HG03025 (cell line): ENCODE measurements at regions not wholly inside any gene's neighbourhood (a gene's known extent, or its start where the extent isn't known, plus 50 kb on each side); places are given as distances from the start of the nearest gene placed in this dataset.

ENCODE experiments used
- ATAC-seq: cut with Tn5 transposase; IDR thresholded peaks from one replicate; pipeline ENCODE4 v1.9.1; 2021; ENCODE audit warnings: mild to moderate bottlenecking, moderate library complexity; ENCODE audit not compliant: unreplicated experiment, low FRiP score

DNA sequence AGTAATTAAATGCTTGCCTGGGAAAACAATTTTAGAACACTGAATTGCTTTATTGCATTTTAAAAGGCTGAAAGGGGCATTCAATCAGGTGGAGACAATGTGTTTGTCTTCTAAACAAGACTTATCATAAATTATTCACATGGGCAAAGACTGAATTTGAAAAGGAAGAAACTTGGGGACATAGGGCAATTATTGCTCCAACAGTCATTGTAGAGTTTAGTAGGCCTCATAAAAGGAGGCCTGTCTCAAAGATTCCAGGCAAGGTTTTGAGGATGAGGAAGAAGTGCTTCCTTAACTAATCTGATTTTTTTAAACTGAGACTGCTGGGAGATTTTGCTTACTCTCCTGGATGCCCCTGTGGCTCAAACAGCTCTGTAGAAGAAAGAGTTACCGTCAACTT lies 174.4 kb upstream of the RPS6KA3 start:
- ATAC-seq: no peak

DNA sequence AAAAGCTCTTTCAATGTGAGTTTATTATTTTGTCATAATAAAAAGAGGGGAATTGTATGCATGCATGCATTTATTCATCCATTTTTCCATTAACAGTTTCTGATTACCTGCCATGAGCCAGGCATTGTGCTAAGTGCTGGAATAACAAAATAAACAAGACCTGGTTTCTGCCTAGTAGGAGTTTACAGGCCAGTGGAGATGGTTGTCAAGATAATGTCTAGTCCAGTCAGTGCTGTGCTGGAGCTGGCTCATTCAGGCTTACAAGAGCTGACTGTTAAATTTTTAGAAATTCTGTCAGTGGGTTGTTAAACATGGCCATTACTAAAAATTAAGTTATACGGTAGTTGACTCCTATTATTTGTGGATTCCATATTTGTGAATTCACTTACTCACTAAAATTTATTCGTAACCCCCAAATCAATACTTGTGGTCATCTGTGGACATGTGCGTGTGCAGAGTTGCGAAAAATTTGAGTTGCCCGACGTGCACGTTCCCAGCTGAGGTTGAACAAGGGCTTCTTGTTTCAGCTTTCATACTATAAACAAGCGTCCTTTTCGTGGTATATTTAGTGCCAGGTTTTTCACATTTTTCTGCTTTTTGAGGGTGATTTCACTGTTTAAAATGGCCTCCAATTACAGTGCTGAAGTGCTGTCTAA lies 172.3 kb upstream of the RPS6KA3 start:
- no peak for ATAC-seq

DNA sequence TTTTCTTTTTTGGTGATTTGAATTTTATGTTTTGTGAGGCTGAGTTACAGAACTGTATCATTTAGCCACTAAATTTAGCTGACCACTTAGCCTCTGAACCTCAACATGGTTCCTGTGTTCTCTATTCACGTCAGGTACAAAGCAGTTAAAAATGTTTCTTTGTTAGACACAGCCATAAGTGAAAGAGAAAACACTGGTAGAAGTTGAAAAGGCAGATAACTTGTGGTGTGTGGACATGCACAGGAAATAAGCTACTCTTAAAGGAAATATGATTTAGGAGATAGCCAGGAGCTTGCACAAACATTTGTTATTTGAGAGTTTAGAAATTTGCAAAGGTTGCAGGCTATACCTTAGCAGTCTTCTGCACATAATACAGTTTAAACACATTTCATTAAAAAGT lies 171.0 kb upstream of the RPS6KA3 start:
- no peak for ATAC-seq

DNA sequence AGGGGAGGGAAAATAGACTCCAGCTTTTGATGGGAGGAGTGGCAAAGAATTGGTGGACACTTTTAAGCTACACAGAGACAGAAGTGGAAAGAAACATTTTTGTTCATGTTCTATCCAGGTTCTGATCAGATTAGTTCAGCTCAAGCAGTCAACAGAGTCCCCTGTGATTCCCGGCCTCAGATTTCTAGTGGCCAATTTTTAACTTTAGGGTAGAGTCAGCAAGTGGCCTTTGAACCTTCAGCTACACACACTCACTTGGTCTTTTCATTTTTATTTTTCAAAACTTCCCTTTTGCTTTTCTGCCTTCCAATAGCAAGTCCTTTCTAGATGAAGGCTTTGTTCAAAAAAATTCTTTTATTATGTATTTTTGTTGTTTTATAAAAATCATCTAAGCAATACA lies 169.2 kb upstream of the RPS6KA3 start:
- ATAC-seq: no peak

DNA sequence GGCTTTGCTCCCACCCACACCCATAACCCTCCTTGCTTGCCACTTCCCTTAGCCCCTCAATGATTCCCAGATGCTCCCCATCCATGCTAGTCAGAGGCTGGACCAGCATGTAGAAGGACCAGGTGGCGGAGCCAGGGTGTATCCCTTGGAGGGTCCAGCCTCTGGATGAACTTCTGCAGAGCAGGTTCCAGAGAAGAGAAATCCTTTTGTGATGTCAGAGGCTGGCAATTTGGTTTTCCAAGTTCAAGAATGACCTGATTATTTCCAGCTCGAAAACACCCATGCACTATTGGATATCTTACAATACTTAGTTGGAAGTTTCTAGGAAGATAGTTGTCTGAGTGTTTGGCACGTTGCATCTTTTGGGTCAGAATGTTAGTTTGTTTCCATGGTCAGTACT lies 168.3 kb upstream of the RPS6KA3 start:
- no peak for ATAC-seq

DNA sequence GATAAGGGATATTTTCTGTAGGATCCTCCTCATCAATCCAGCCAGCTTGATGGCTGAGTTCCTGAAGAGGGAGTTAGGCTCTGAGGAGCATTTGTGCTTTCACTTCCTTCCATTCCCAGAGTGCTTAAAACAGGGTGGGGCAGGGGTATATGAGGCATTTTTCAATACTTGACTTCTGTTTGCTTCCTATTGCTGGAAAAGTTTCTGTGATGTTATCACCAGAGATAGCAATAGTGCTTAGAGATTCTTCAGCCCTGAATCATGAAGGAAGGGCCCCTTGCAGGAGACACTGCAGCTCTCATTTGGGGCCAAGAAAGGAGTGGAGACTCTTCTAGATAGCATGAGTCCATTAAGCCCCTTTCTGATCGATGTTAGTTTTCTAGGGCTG lies 166.7 kb upstream of the RPS6KA3 start:
- ATAC-seq: no peak

DNA sequence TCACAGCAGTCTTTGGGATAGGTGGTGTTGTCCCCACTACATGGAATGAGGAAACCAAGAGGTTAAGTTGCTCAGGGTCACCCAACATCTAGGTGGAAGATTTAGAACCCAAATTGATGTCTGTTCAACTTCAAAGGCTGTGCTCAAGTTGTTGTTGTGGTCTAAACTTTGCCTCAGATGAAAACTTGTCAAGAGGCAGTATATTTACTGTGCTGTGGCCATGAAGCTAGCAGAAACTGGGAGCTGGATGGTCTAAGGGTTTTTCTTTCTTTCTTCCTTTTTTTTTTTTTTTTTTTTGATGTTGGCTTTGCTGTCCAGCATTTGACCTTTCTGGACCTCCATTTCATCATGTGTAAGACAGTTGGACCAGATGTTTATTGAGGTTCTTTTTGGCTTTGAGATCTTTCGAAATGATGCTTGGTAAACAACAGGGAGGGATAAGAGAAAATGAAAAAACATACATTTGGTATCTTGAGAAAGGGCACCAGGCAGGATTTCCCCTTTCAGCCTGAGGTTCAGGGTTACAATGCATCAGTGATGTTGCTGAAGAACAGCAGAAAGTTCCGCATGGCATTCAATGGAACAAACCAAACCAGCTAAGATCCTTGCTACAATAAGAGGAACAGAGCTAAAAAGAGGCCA lies 166.2 kb upstream of the RPS6KA3 start:
- no peak for ATAC-seq

DNA sequence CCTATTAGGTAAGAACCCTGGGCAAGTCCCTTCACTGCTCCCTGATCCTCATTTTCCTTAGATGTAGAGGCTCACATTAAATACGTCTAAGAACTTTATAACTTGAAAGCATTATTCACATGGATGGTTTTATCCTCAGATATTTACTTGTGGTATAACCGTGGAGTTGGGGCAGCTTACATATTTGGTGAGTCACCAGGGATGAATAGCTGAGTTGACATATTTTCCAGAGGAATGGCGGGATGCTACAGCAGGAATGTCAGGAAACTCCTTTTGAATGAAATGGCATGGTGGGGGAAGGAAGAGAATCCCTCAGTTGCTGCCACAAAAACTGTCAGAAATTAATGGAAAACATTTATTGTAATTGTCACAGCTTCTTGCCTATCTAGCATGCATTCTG lies 165.3 kb upstream of the RPS6KA3 start:
- ATAC-seq: no peak

DNA sequence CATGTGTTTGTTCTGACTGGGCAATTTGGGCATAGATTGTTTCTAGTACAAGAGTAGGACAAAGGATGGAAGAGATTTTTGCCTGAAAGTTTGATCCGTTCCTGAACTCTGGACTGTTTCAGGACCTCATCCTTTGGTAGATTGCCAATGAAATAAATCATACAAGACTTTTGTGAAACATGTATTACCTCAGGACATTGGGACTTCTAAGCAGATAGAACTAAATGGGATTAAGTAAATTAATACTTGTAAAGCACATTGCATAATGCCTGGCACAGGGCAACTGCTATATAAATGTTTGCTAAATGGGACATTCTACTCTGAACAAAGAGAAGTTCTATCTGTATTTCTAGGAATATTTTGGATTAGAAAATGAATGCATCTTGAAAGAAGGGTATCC lies 164.8 kb upstream of the RPS6KA3 start:
- ATAC-seq: no peak

DNA sequence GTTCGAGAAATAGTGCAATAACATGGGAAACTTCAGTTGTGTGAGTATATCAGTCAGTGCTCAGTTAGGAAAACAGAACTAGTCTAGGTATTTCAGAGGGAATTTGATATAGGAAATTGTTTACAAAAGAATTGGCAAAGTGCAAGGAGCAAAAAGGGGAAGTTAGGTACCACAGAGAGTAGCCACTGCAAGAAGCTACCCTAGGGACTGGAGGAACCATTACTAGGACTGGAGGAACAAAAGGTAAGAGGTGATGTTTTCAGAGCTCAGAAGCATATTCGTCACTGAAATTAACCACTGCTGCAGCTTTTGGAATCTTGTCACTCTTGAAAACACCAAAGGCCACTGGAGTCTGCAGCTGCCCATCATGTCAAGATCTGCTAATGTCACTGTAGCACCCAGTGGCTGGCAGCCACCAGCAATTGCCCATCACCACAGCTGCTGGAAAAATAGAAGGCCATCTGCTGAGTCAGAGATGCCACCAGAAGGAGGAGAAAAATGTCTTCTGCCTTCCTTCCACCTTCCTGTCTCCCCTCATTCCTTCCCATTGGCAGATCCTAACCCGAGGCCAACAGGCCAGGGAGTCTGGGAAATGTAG lies 160.6 kb upstream of the RPS6KA3 start:
- no peak for ATAC-seq

DNA sequence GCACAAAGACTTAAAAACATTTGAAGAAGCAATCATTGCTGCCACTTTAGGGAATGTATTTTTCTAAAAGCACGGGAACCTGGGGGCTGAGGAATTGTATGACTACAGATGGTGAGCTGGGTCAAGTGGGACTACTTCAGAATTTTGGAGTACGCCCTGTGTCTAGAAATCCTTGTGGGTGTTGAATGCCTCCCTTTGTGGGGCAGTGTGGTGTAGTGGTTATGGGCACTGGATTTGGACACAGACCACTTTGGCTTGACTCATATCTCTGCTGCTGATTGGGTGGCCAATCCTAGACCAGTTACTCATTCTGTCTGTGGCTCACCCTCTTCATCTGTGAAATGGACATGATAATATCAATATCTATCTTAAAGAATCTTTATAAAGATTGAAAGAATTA lies 155.0 kb upstream of the RPS6KA3 start:
- ATAC-seq: no peak

DNA sequence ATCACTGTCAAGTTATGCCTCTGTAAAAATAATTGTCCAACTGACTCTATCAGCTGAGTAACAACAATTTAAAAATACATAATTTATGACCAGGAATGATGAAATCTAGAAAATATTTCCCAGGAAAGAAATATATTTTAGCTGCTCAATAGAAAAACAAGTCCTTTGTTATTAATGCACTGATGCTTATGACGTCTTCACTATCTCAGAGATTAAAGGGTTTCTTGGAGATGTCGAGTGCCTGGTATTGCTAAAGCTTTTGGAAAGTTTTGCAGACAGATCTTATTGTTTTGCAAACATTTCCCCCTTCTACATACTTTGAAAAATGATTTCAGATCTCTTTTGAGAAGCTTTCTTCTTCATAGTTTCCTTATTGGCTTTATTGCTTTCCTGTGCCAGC lies 154.6 kb upstream of the RPS6KA3 start:
- no peak for ATAC-seq

DNA sequence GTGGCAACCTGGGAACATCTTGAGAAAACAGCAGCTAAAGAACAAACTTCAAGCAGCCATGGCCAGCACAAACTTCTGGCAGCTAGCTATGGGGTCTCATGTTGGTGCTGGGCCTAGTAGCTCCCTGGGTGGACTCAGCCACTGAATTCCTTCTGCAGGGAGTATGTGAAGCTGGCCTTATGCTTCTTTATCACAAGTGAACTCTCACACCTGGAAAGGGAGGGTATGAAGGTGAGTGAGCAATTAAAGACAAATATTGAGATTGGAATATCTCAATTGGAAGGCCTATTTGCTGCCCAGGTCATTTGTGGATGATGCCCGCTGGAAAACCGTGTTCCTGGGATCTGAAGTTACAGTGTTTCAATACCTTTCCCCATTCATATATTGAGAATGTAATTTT lies 153.3 kb upstream of the RPS6KA3 start:
- no peak for ATAC-seq

DNA sequence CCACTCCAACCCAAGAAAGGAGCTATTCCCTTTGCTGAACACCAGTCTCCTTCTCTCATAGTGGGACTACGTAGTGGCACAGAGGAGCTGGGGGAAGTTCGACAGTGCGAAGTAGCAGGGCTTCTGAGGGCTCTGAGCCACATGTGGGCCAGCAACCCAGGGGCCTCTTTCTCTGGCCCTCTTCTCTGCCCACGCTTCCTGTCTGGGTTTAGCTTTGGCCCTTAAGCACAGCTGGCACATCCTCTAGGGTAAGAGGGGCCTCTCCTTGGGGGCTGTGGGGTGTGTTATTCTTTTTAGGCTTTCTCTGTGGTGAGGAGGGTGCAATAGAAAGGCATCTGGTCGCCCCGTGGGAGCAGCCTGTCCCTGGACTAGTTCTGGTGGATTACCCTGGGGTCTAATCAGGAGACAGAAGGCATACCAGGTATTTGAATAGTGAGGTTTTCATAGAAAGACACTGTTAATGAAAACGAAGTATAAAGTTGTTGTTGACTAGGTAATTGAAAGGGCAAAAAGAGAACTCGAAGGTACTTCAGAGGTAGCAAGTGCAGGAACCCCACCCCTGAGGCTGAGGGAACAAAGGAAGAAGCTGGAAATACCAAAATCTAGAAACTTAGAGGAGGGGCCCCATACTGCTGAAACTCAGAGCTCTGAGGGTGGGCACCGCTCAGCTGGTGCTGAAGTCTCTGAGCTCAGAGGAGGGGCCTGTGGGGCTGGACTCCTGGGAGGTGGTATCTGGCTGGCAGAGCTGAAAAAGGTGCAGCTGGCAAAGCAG lies 151.9 kb upstream of the RPS6KA3 start:
- peak; percentile 78 for ATAC-seq

DNA sequence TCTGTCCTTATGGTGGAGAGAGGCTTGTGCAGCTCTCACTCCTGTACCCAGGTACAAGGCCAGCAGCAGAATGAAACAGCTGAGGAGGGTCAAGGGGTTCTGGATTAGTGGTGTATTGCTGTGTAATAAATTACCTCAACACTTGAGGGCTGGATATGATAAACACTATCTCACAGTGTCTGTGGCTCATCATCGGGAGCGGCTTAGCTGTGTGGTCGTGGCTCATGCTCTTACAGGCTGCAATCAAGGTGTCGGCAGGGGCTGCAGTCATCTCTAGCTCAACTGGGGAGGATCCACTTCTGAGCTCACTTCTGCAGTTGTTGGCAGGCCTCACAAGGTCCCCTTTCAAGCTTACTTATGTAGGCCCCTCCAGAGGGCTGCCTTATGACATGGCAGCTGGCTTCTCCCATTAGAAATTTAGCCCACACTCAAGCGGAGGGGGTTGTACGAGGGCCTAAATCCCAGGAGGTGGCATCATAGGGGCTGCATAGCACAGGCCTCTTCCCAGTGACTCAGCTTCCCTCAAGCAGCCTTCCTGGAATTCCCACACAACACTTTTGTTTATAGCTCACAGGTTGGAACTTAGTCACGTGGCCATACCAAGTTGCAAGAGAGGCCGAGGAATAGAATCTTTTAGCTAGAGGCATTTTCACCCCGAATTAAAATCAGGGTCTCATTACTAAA lies 148.2 kb upstream of the RPS6KA3 start:
- no peak for ATAC-seq

DNA sequence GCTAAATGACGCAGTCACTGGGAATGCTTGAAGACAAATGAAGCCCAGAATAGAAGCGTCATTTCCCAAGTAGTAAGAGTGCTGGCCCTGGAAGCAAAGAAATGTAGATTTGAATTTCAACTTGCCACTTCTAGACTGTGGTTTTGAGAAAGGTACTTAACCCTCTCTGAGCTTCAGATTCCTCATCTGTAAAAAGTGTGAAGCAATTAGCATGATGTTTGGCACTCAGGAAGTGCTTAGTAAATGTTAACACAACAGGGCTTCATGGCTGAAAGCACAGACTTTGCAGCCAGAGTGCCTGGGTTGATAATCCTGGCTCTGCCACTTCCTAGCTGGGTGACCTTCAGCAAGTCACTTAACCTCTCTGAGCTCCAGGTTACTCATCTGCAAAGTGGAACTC lies 147.4 kb upstream of the RPS6KA3 start:
- no peak for ATAC-seq

DNA sequence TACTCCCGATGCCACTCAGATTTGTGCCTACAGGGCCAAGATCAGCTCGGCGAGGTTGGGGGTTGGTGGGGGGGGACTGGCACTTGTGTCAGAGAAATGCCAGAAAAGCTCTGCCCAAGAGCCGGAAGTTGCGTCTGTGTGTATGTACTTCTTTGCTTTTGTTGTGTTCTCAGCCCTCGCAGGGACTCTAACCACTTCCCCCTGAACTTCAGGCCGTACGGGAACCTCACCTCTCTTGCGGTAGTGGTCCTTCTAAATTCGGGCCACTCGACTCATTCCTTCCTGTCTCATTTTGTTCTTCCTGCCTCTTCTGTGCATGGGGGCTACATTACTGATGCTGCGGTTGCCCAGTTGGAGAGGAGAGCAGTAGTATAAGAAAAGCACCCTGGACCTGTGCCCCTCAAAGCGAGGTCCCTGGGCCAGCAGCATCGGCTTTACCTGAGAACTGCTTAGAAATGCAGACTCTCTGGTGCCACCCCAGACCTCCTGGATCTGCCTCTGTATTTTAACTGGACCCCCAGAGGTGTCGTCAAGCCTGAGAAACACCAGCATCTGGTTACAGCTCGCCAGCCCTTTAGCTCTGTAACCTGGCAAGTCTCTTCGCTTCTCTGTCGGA lies 146.3 kb upstream of the RPS6KA3 start:
- ATAC-seq: no peak

DNA sequence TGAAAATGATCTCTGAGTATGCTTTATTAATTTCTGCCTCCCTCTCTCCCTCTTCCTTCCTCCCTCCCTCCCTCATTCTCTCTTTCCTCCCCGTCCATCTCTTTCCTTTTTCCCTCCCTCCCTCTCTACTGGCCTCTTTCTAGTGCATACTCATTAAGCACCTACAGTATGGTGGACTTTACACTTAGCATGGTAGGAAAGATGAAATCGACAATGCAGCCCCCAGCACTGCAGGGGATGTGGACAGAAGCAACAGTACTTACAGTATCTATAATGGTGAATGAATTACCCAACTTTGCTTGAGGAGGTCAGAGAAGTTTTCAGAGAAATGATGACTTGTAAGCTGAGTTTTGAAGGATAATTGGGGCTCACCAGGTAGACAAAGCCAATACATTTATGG lies 143.8 kb upstream of the RPS6KA3 start:
- no peak for ATAC-seq

DNA sequence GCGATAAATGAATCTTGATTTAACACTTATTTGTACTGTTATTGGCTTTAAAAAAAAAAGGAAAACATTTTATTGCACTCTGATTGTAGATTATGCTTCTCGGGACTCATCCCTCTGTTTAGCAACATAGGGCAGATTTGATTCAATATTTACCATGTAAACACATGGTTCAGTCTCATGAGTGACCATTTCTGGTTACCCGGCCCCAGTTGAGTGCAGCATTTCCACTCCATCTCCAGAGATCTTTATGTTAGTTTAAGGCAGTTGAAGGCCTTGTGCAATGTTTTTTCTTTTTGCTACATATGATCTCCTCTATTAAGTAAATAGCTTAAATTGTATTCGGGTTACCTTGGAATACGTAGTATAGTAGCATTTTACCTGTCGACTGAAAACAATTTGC lies 143.3 kb upstream of the RPS6KA3 start:
- no peak for ATAC-seq

DNA sequence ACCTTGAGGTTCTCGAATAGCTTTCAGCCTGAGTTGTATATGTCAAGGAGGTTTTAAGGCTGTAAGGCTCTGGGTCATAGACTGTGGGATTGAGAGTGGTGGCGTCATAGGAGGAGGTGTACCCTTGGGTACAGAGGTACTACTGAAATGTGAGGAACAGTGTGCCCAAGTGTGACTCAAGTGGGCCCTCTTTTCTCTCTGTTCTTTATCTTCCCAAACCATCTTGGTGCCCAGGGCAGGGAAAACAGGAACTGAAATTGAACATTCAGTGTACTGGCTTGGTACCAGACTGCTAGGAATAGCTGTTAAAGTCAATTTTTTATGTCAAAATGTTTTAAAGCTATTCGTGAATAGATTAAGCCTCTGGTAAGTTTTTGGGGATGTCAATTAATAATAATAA lies 136.2 kb upstream of the RPS6KA3 start:
- ATAC-seq: no peak
